Skeletal muscle satellite cell (primary cell): ENCODE measurements at regions not wholly inside any gene's neighbourhood (a gene's known extent, or its start where the extent isn't known, plus 50 kb on each side); places are given as distances from the start of the nearest gene placed in this dataset.
"Not testable (repeated sequence)": the region's sequence is repeated elsewhere in the genome, so short reads cannot be mapped to it uniquely, and the experiment has no call there.

Source experiments
- H3K27me3 ChIP-seq: 2 replicates; pipeline ENCODE4 v1.7.0; 2013; ENCODE audit warnings: low read length; ENCODE audit not compliant: control insufficient read depth, insufficient read depth
- H3K36me3 ChIP-seq: 2 replicates; pipeline ENCODE4 v1.7.0; 2013; ENCODE audit warnings: mild to moderate bottlenecking, control low read depth, low read length; ENCODE audit not compliant: insufficient read depth
- H3K4me1 ChIP-seq: 2 replicates; pipeline ENCODE4 v1.7.0; 2013; ENCODE audit warnings: low read length; ENCODE audit not compliant: control insufficient read depth, insufficient read depth
- H3K4me2 ChIP-seq: 2 replicates; pipeline ENCODE4 v1.7.0; 2013; ENCODE audit warnings: mild to moderate bottlenecking, low read length
- H3K4me3 ChIP-seq: 2 replicates; pipeline ENCODE4 v1.7.0; 2013; ENCODE audit warnings: low read length
- H3K9ac ChIP-seq: 2 replicates; pipeline ENCODE4 v1.7.0; 2013; ENCODE audit warnings: mild to moderate bottlenecking, low read depth, low read length, moderate library complexity
- H3K9me3 ChIP-seq: replicated peaks from 2 replicates; pipeline ENCODE4 v1.7.0; 2013; ENCODE audit warnings: mild to moderate bottlenecking, control low read depth, low read length

DNA sequence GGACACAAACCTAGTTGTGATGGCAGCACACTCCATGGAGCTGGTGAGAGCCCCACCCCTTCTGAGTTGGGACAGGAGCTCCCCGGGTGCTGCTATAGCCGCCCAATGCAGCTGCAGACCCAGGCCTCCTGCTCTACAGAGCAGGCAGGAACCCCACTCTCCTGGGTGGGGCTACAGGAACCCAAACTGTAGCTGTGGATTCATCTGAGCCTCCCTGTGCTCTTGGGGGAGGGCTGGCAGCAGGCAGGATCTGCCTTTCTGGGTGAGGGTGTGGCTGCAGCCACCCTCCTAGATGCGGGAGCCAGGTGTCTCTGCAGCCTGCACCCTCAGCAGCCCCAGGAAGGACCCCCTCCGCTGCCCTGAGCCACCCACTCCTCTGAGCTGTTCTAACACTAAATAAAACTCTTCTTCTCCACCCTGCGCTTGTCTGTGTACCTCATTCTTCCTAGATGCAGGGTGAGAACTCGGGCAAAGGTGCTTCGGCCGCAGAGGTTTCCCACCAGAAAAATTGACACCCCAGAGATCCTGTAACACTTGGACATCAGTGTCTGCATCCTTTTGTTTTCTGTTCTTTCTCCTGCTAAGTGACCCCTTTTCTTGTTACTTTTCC, 55.2 kb upstream of the KIF13A start:
- Histone ChIP-seq H3K4me2 (peak overlapping the region; percentile 37), H3K27me3 (no peaks in the 10 kb centered on the region), H3K4me3 (no peak overlapping the region), H3K9ac (no peak overlapping the region), H3K9me3 (no peaks in the 10 kb centered on the region), H3K36me3 (no peaks in the 10 kb centered on the region), H3K4me1 (peaks cover 13% of the 10 kb centered on the region)

DNA sequence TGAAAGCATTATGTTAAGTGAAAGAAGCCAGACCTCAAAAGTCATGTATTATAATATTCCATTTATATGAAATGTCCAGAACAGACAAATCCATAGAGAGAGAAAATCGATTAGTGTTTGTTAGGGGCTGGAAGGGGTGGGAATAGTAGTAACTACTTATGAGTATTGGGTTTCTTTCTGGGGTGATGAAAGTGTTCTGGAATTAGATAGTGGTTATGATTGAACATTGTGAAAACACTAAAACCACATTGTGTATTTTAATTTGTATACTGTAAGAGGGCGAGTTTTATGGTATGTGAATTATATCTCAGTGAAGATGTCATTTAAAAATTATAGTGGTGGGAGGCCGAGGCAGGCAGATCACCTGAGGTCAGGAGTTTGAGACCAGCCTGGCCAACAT, 52.0 kb upstream of the KIF13A start:
- Histone ChIP-seq H3K4me2 (no peak overlapping the region), H3K36me3 (no peaks in the 10 kb centered on the region), H3K4me1 (peaks cover 13% of the 10 kb centered on the region), H3K4me3 (no peak overlapping the region), H3K9me3 (no peaks in the 10 kb centered on the region), H3K9ac (no peak overlapping the region), H3K27me3 (no peaks in the 10 kb centered on the region)

DNA sequence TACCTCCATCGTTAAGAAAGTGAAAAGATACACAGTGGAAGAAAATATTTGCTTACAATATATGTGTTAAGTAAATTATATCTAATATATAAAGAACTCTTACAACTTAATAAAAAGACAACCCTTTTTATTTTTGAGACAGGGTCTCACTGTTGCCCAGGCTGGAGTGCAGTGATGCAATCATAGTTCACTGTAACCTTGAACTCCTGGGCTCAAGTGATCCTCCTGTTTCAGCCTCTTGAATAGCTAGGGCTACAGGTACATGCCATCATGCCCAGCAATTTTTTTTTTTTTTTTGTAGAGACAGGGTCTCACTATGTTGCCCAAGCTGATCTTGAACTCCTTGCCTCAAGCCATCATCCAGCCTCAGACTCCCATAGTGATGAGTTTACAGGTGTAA, 50.8 kb upstream of the KIF13A start:
- not testable (repeated sequence) for H3K9me3 ChIP-seq, H3K4me1 ChIP-seq

More for the DNA sequence above, 50.8 kb upstream of the KIF13A start:
- H3K4me3 ChIP-seq, H3K27me3 ChIP-seq, H3K9ac ChIP-seq, H3K36me3 ChIP-seq, H3K4me2 ChIP-seq: not testable (repeated sequence)
